ENCODE measurements at regions not wholly inside any gene's neighbourhood (a gene's known extent, or its start where the extent isn't known, plus 50 kb on each side); places are given as distances from the start of the nearest gene placed in this dataset.

DNA sequence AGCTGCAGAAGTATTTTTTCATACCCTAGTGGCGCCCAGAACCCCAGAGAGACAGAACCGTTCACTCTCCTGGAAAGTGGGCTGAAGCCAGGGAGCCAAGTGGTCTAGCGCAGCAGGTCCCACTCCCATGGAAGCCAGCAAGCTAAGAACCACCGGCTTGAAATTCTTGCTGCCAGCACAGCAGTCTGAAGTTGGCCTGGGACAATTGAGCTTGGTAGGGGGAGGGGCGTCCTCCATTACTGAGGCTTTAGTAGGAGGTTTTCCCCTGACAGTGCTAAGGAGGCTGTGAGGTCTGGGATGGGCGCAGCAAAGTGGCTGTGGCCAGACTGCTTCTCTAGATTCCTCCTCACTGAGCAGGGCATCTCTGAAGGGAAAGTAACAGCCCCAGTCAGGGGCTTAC is 84.5 kb upstream of the ATXN3L start:
- TF ChIP-seq CTCF (IDR thresholded peaks at IDR 0.05; ENCODE audit: control insufficient read depth, extremely low read depth, insufficient read depth): no peak
- no peak for DNase-seq (ENCODE audit: low read depth)
- H3K4me3 ChIP-seq (ENCODE audit: low read depth, low read length): no peak overlapping the region

GRCh38 chrX:13401724-13402123 is 81.9 kb upstream of the ATXN3L start:
- no peak for DNase-seq (ENCODE audit: low read depth)
- no peak for TF ChIP-seq CTCF (IDR thresholded peaks at IDR 0.05; ENCODE audit: control insufficient read depth, extremely low read depth, insufficient read depth)
- no peak overlapping the region for H3K4me3 ChIP-seq (ENCODE audit: low read depth, low read length)

GRCh38 chrX:13398839-13399238 is 79.0 kb upstream of the ATXN3L start:
- TF ChIP-seq CTCF (IDR thresholded peaks at IDR 0.05; ENCODE audit: control insufficient read depth, extremely low read depth, insufficient read depth): no peak
- DNase-seq (ENCODE audit: low read depth): no peak

GRCh38 chrX:13397878-13398818 is 78.3 kb upstream of the ATXN3L start:
- no peak for TF ChIP-seq CTCF (IDR thresholded peaks at IDR 0.05; ENCODE audit: control insufficient read depth, extremely low read depth, insufficient read depth)
- no peak overlapping the region for H3K4me3 ChIP-seq (ENCODE audit: low read depth, low read length)
- no peak for DNase-seq (ENCODE audit: low read depth)

More at GRCh38 chrX:13398839-13399238, 79.0 kb upstream of the ATXN3L start:
- H3K4me3 ChIP-seq (ENCODE audit: low read depth, low read length): no peak overlapping the region

- H3K4me3 ChIP-seq (ENCODE audit: low read depth, low read length): no peak overlapping the region
- no peak for DNase-seq (ENCODE audit: low read depth)
- TF ChIP-seq CTCF (IDR thresholded peaks at IDR 0.05; ENCODE audit: control insufficient read depth, extremely low read depth, insufficient read depth): no peak
These were observed 77.1 kb upstream of the ATXN3L start for GRCh38 chrX:13396924-13397323.

DNA sequence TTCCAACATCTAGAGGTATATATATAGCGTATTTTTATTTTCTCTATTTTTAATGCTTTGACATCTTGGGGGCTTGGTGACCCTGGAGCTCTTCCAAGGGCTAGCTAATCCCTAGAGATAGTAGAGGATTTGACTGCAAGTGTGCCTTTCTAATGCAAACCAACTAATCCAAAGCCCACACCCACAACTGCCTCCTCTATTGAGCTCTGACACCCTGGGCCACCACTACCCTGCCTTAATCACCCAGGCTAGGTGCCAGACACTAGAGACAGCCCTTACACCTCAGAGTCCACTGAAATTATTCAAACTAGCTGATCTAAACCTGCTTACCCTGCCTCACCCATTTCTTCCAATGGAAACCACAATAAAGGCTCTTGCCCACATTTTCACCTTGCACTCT is 69.6 kb upstream of the ATXN3L start:
- no peak overlapping the region for H3K4me3 ChIP-seq (ENCODE audit: low read depth, low read length)
- no peak for TF ChIP-seq CTCF (IDR thresholded peaks at IDR 0.05; ENCODE audit: control insufficient read depth, extremely low read depth, insufficient read depth)
- DNase-seq (ENCODE audit: low read depth): no peak
